HG03457 (cell line): ENCODE measurements at regions not wholly inside any gene's neighbourhood (a gene's known extent, or its start where the extent isn't known, plus 50 kb on each side); places are given as distances from the start of the nearest gene placed in this dataset.

ENCODE experiments used
- ATAC-seq: cut with Tn5 transposase; IDR thresholded peaks from one replicate; pipeline ENCODE4 v1.9.1; 2021; ENCODE audit warnings: moderate number of reproducible peaks; ENCODE audit not compliant: unreplicated experiment

- ATAC-seq: no peak
These were observed 52.4 kb upstream of the SERINC1 start for GRCh38 chr6:122524056-122524455.

- peak; percentile 92 for ATAC-seq
These were observed 58.9 kb upstream of the SERINC1 start for GRCh38 chr6:122530440-122531046.

- no peak for ATAC-seq
These were observed 61.9 kb upstream of the PKIB start for GRCh38 chr6:122548281-122548680.

GRCh38 chr6:122548820-122549219 lies 61.4 kb upstream of the PKIB start:
- ATAC-seq: no peak

GRCh38 chr6:122553697-122554096 lies 56.5 kb upstream of the PKIB start:
- no peak for ATAC-seq

- ATAC-seq: no peak
These were observed 54.6 kb upstream of the PKIB start for GRCh38 chr6:122555561-122555960.

GRCh38 chr6:122558080-122558479 lies 52.1 kb upstream of the PKIB start:
- ATAC-seq: no peak
